ENCODE measurements at regions not wholly inside any gene's neighbourhood (a gene's known extent, or its start where the extent isn't known, plus 50 kb on each side); places are given as distances from the start of the nearest gene placed in this dataset.
"Not testable (repeated sequence)": the region's sequence is repeated elsewhere in the genome, so short reads cannot be mapped to it uniquely, and the experiment has no call there.

GRCh38 chr4:34973650-34974312 is 1270.5 kb downstream of the ARAP2 start:
- H3K4me3 ChIP-seq (ENCODE audit: low read depth, low read length): no peak overlapping the region
- no peak for TF ChIP-seq CTCF (IDR thresholded peaks at IDR 0.05; ENCODE audit: borderline replicate concordance, insufficient read depth, low read depth, low read length)

- no peak for TF ChIP-seq CTCF (IDR thresholded peaks at IDR 0.05; ENCODE audit: borderline replicate concordance, insufficient read depth, low read depth, low read length)
- no peak overlapping the region for H3K4me3 ChIP-seq (ENCODE audit: low read depth, low read length)
Observed at GRCh38 chr4:34974313-34974680, 1270.0 kb downstream of the ARAP2 start.

- H3K4me3 ChIP-seq (ENCODE audit: low read depth, low read length): not testable (repeated sequence)
Observed at GRCh38 chr4:35021222-35021621, 1223.1 kb downstream of the ARAP2 start.

GRCh38 chr4:35025152-35025834 is 1219.0 kb downstream of the ARAP2 start:
- TF ChIP-seq CTCF (IDR thresholded peaks at IDR 0.05; ENCODE audit: borderline replicate concordance, insufficient read depth, low read depth, low read length): no peak
- no peak overlapping the region for H3K4me3 ChIP-seq (ENCODE audit: low read depth, low read length)

- TF ChIP-seq CTCF (IDR thresholded peaks at IDR 0.05; ENCODE audit: borderline replicate concordance, insufficient read depth, low read depth, low read length): no peak
- H3K4me3 ChIP-seq (ENCODE audit: low read depth, low read length): no peak overlapping the region
Observed at GRCh38 chr4:35038079-35038805, 1206.1 kb downstream of the ARAP2 start.

GRCh38 chr4:35038845-35039244 is 1205.5 kb downstream of the ARAP2 start:
- no peak for TF ChIP-seq CTCF (IDR thresholded peaks at IDR 0.05; ENCODE audit: borderline replicate concordance, insufficient read depth, low read depth, low read length)
- no peak overlapping the region for H3K4me3 ChIP-seq (ENCODE audit: low read depth, low read length)

GRCh38 chr4:35052546-35052945 is 1191.8 kb downstream of the ARAP2 start:
- TF ChIP-seq CTCF (IDR thresholded peaks at IDR 0.05; ENCODE audit: borderline replicate concordance, insufficient read depth, low read depth, low read length): no peak
- no peak overlapping the region for H3K4me3 ChIP-seq (ENCODE audit: low read depth, low read length)

All from GM12875 (cell line).